Activated naive CD4-positive, alpha-beta T cell treated with anti-CD3 and anti-CD28 coated beads, Interleukin-2, amount 10 ng/mL, durations not matched to agents 7 days and 5 days (primary cell): ENCODE measurements at regions not wholly inside any gene's neighbourhood (a gene's known extent, or its start where the extent isn't known, plus 50 kb on each side); places are given as distances from the start of the nearest gene placed in this dataset.
"Not testable (repeated sequence)": the region's sequence is repeated elsewhere in the genome, so short reads cannot be mapped to it uniquely, and the experiment has no call there.

ENCODE experiments used
- CTCF ChIA-PET: fragments of 350-600 bp; sonication (Branson Sonifier 250); formaldehyde crosslinking; loops from one replicate; lab custom pipeline; 2021; ENCODE audit warnings: antibody characterized with exemption; lab: Charles Lee
- DNase-seq: peaks from one replicate; pipeline ENCODE4 v3.0.0-alpha.2; 2020
- H3K27ac Mint-ChIP-seq: one replicate; pipeline ENCODE4 v1.8.0; 2021; ENCODE audit warnings: mild to moderate bottlenecking, moderate library complexity, mixed read lengths
- H3K27me3 Mint-ChIP-seq: one replicate; pipeline ENCODE4 v1.8.0; 2021; ENCODE audit warnings: mild to moderate bottlenecking, mixed read lengths
- H3K36me3 Mint-ChIP-seq: one replicate; pipeline ENCODE4 v1.8.0; 2021; ENCODE audit warnings: mixed read lengths
- H3K4me1 Mint-ChIP-seq: one replicate; pipeline ENCODE4 v1.8.0; 2021; ENCODE audit warnings: mixed read lengths
- H3K4me3 Mint-ChIP-seq: one replicate; pipeline ENCODE4 v1.8.0; 2021; ENCODE audit warnings: mild to moderate bottlenecking, moderate library complexity, mixed read lengths
- H3K9me3 Mint-ChIP-seq: one replicate; pipeline ENCODE4 v1.8.0; 2021; ENCODE audit warnings: mixed read lengths

- no peak for DNase-seq
- no peaks in the 10 kb centered on the region for H3K4me1 Mint-ChIP-seq
- peaks cover 2% of the 10 kb centered on the region for H3K9me3 Mint-ChIP-seq
- CTCF ChIA-PET, result no interaction called here
- H3K36me3 Mint-ChIP-seq, result no peaks in the 10 kb centered on the region
- no peak overlapping the region for H3K4me3 Mint-ChIP-seq
- no peaks in the 10 kb centered on the region for H3K27me3 Mint-ChIP-seq
- H3K27ac Mint-ChIP-seq, result no peak overlapping the region
Measured at GRCh38 chr7:125184801-125185200, 255.2 kb upstream of the POT1 start.

- H3K27me3 Mint-ChIP-seq, H3K9me3 Mint-ChIP-seq, H3K4me1 Mint-ChIP-seq, H3K27ac Mint-ChIP-seq, CTCF ChIA-PET, H3K4me3 Mint-ChIP-seq, H3K36me3 Mint-ChIP-seq, DNase-seq: not testable (repeated sequence)
Measured at GRCh38 chr7:125181569-125182267, 252.1 kb upstream of the POT1 start.

GRCh38 chr7:125173571-125173970 is 243.9 kb upstream of the POT1 start:
- H3K9me3 Mint-ChIP-seq, result peaks cover 1% of the 10 kb centered on the region
- no peak overlapping the region for H3K4me3 Mint-ChIP-seq
- H3K27ac Mint-ChIP-seq, result no peak overlapping the region
- no peaks in the 10 kb centered on the region for H3K4me1 Mint-ChIP-seq
- no peaks in the 10 kb centered on the region for H3K36me3 Mint-ChIP-seq
- no peak for DNase-seq
- CTCF ChIA-PET, result no interaction called here
- H3K27me3 Mint-ChIP-seq, result no peaks in the 10 kb centered on the region

GRCh38 chr7:125169088-125169487 is 239.5 kb upstream of the POT1 start:
- Mint-ChIP-seq H3K9me3 (no peaks in the 10 kb centered on the region), H3K4me1 (no peaks in the 10 kb centered on the region), H3K27me3 (no peaks in the 10 kb centered on the region), H3K36me3 (no peaks in the 10 kb centered on the region), H3K27ac (no peak overlapping the region), H3K4me3 (no peak overlapping the region)
- CTCF ChIA-PET, result no interaction called here
- no peak for DNase-seq

GRCh38 chr7:125154930-125155329 is 225.3 kb upstream of the POT1 start:
- Mint-ChIP-seq H3K4me1 (no peaks in the 10 kb centered on the region), H3K9me3 (no peaks in the 10 kb centered on the region), H3K36me3 (no peaks in the 10 kb centered on the region), H3K27ac (no peak overlapping the region), H3K27me3 (no peaks in the 10 kb centered on the region), H3K4me3 (no peak overlapping the region)
- CTCF ChIA-PET, result no interaction called here
- DNase-seq, result no peak

- H3K27me3 Mint-ChIP-seq, result no peaks in the 10 kb centered on the region
Measured at GRCh38 chr7:125149151-125149550, 219.5 kb upstream of the POT1 start.

GRCh38 chr7:125147047-125147446 is 217.4 kb upstream of the POT1 start:
- H3K4me3 Mint-ChIP-seq, result no peak overlapping the region
- no peaks in the 10 kb centered on the region for H3K27me3 Mint-ChIP-seq
- no peaks in the 10 kb centered on the region for H3K9me3 Mint-ChIP-seq
- no peaks in the 10 kb centered on the region for H3K36me3 Mint-ChIP-seq
- CTCF ChIA-PET, result no interaction called here
- H3K4me1 Mint-ChIP-seq, result no peaks in the 10 kb centered on the region
- no peak overlapping the region for H3K27ac Mint-ChIP-seq
- DNase-seq, result no peak

More at GRCh38 chr7:125149151-125149550, 219.5 kb upstream of the POT1 start:
- Mint-ChIP-seq H3K27ac (no peak overlapping the region), H3K36me3 (no peaks in the 10 kb centered on the region), H3K4me3 (no peak overlapping the region), H3K4me1 (no peaks in the 10 kb centered on the region), H3K9me3 (no peaks in the 10 kb centered on the region)
- CTCF ChIA-PET, result no interaction called here
- no peak for DNase-seq

GRCh38 chr7:125136755-125137532 is 207.3 kb upstream of the POT1 start:
- H3K4me3 Mint-ChIP-seq, result no peak overlapping the region
- no peaks in the 10 kb centered on the region for H3K9me3 Mint-ChIP-seq
- CTCF ChIA-PET, result interaction anchor here (0.7 kb wide), 1 partner anchor 376 kb away, joined by 3 read pairs; no protein-coding TSS in a partner anchor
- H3K36me3 Mint-ChIP-seq, result no peaks in the 10 kb centered on the region
- no peaks in the 10 kb centered on the region for H3K4me1 Mint-ChIP-seq
- DNase-seq, result no peak
- H3K27me3 Mint-ChIP-seq, result no peaks in the 10 kb centered on the region
- H3K27ac Mint-ChIP-seq, result no peak overlapping the region

- DNase-seq, result no peak
- CTCF ChIA-PET, result interaction anchor here (0.7 kb wide), 1 partner anchor 377 kb away, joined by 3 read pairs; no protein-coding TSS in a partner anchor
- Mint-ChIP-seq H3K4me1 (no peaks in the 10 kb centered on the region), H3K9me3 (no peaks in the 10 kb centered on the region), H3K27ac (no peak overlapping the region), H3K36me3 (no peaks in the 10 kb centered on the region), H3K4me3 (no peak overlapping the region), H3K27me3 (no peaks in the 10 kb centered on the region)
Measured at GRCh38 chr7:125136341-125136740, 206.7 kb upstream of the POT1 start.

- Mint-ChIP-seq H3K4me3 (no peak overlapping the region), H3K27me3 (no peaks in the 10 kb centered on the region), H3K9me3 (no peaks in the 10 kb centered on the region), H3K4me1 (no peaks in the 10 kb centered on the region), H3K36me3 (no peaks in the 10 kb centered on the region), H3K27ac (no peak overlapping the region)
- DNase-seq, result no peak
- CTCF ChIA-PET, result no interaction called here
Measured at GRCh38 chr7:125130173-125130572, 200.5 kb upstream of the POT1 start.

GRCh38 chr7:125127304-125127703 is 197.7 kb upstream of the POT1 start:
- no peak overlapping the region for H3K4me3 Mint-ChIP-seq
- CTCF ChIA-PET, result no interaction called here
- H3K9me3 Mint-ChIP-seq, result no peaks in the 10 kb centered on the region
- H3K36me3 Mint-ChIP-seq, result no peaks in the 10 kb centered on the region
- no peaks in the 10 kb centered on the region for H3K27me3 Mint-ChIP-seq
- no peaks in the 10 kb centered on the region for H3K4me1 Mint-ChIP-seq
- no peak for DNase-seq
- no peak overlapping the region for H3K27ac Mint-ChIP-seq

GRCh38 chr7:125126376-125126775 is 196.8 kb upstream of the POT1 start:
- no peak for DNase-seq
- no peaks in the 10 kb centered on the region for H3K27me3 Mint-ChIP-seq

GRCh38 chr7:125125315-125125714 is 195.7 kb upstream of the POT1 start:
- Mint-ChIP-seq H3K27me3 (no peaks in the 10 kb centered on the region), H3K4me1 (no peaks in the 10 kb centered on the region), H3K4me3 (no peak overlapping the region), H3K27ac (no peak overlapping the region), H3K9me3 (no peaks in the 10 kb centered on the region), H3K36me3 (no peaks in the 10 kb centered on the region)
- DNase-seq, result no peak
- CTCF ChIA-PET, result no interaction called here

More at GRCh38 chr7:125126376-125126775, 196.8 kb upstream of the POT1 start:
- Mint-ChIP-seq H3K4me3 (no peak overlapping the region), H3K9me3 (no peaks in the 10 kb centered on the region), H3K4me1 (no peaks in the 10 kb centered on the region), H3K36me3 (no peaks in the 10 kb centered on the region), H3K27ac (no peak overlapping the region)
- CTCF ChIA-PET, result no interaction called here

GRCh38 chr7:125122173-125122572 is 192.5 kb upstream of the POT1 start:
- no peak overlapping the region for H3K4me3 Mint-ChIP-seq
- H3K9me3 Mint-ChIP-seq, result no peaks in the 10 kb centered on the region
- H3K27me3 Mint-ChIP-seq, result no peaks in the 10 kb centered on the region
- H3K36me3 Mint-ChIP-seq, result no peaks in the 10 kb centered on the region
- CTCF ChIA-PET, result no interaction called here
- H3K4me1 Mint-ChIP-seq, result no peaks in the 10 kb centered on the region
- no peak for DNase-seq
- no peak overlapping the region for H3K27ac Mint-ChIP-seq

- DNase-seq, result no peak
- CTCF ChIA-PET, result no interaction called here
- Mint-ChIP-seq H3K9me3 (no peaks in the 10 kb centered on the region), H3K27me3 (no peaks in the 10 kb centered on the region), H3K36me3 (no peaks in the 10 kb centered on the region), H3K4me3 (no peak overlapping the region), H3K4me1 (no peaks in the 10 kb centered on the region), H3K27ac (no peak overlapping the region)
Measured at GRCh38 chr7:125119559-125120115, 190.0 kb upstream of the POT1 start.
